Hepatocyte (in vitro differentiated cells): ENCODE measurements at regions not wholly inside any gene's neighbourhood (a gene's known extent, or its start where the extent isn't known, plus 50 kb on each side); places are given as distances from the start of the nearest gene placed in this dataset.

Experiments
- DNase-seq: peaks from one replicate; pipeline ENCODE4 v3.0.0-alpha.2; 2016; ENCODE audit warnings: low spot score
- H2AFZ ChIP-seq: fragments of 200-600 bp; sonication (generic); 2 replicates; pipeline ENCODE4 v1.6.0; 2016; ENCODE audit warnings: antibody characterized with exemption, mild to moderate bottlenecking
- H3K27ac ChIP-seq: fragments of 200-600 bp; sonication (generic); 2 replicates; pipeline ENCODE4 v1.5.1; 2016; ENCODE audit warnings: mild to moderate bottlenecking
- H3K27me3 ChIP-seq: fragments of 200-600 bp; sonication (generic); 2 replicates; pipeline ENCODE4 v1.6.1; 2016
- H3K36me3 ChIP-seq: fragments of 200-600 bp; sonication (generic); replicated peaks from 2 replicates; pipeline ENCODE4 v1.5.1; 2016; ENCODE audit warnings: low read depth; ENCODE audit not compliant: insufficient read depth
- H3K4me1 ChIP-seq: fragments of 200-600 bp; sonication (generic); 2 replicates; pipeline ENCODE4 v1.5.1; 2016; ENCODE audit warnings: mild to moderate bottlenecking, moderate library complexity; ENCODE audit not compliant: insufficient read depth
- H3K4me2 ChIP-seq: fragments of 200-600 bp; sonication (generic); 2 replicates; pipeline ENCODE4 v1.6.0; 2016
- H3K4me3 ChIP-seq: fragments of 200-600 bp; sonication (generic); 2 replicates; pipeline ENCODE4 v1.5.1; 2016; ENCODE audit warnings: mild to moderate bottlenecking
- H3K79me2 ChIP-seq: fragments of 200-600 bp; sonication (generic); 2 replicates; pipeline ENCODE4 v1.6.0; 2017; ENCODE audit warnings: mild to moderate bottlenecking
- H3K9me2 ChIP-seq: fragments of 200-600 bp; sonication (generic); replicated peaks from 2 replicates; pipeline ENCODE4 v1.6.0; 2017; ENCODE audit warnings: mild to moderate bottlenecking; ENCODE audit not compliant: insufficient read depth
- H3K9me3 ChIP-seq: fragments of 200-600 bp; sonication (generic); 2 replicates; pipeline ENCODE4 v1.5.1; 2016; ENCODE audit warnings: low read depth, mild to moderate bottlenecking
- H4K20me1 ChIP-seq: fragments of 200-600 bp; sonication (generic); 2 replicates; pipeline ENCODE4 v1.6.0; 2016; ENCODE audit warnings: mild to moderate bottlenecking; ENCODE audit not compliant: insufficient read depth, poor library complexity, severe bottlenecking
- CTCF ChIP-seq: fragments of 200-600 bp; sonication (generic); IDR thresholded peaks from 2 replicates; pipeline ENCODE4 v1.5.1; 2016; ENCODE audit warnings: antibody characterized with exemption, mild to moderate bottlenecking; ENCODE audit not compliant: poor library complexity
- EZH2 ChIP-seq: fragments of 200-600 bp; sonication (generic); IDR thresholded peaks from 2 replicates; pipeline ENCODE4 v1.6.1; 2016; ENCODE audit warnings: antibody characterized with exemption, mild to moderate bottlenecking, borderline replicate concordance
- EZH2phosphoT487 ChIP-seq: fragments of 200-600 bp; sonication (generic); IDR thresholded peaks from one replicate; pipeline ENCODE4 v1.6.1; 2018; ENCODE audit warnings: antibody characterized with exemption, mild to moderate bottlenecking, low read depth, moderate library complexity; ENCODE audit not compliant: unreplicated experiment, severe bottlenecking
- WGBS: methylation state at CpG from one replicate; pipeline ENCODE4 v1.1.6; 2016; ENCODE audit warnings: low lambda C conversion rate; ENCODE audit errors: missing lambda C conversion rate; 5-methylcytosine and 5-hydroxymethylcytosine counted together

GRCh38 chr5:39505363-39505762 is 80.6 kb upstream of the DAB2 start:
- TF ChIP-seq CTCF = no peak
- no peak for TF ChIP-seq EZH2
- TF ChIP-seq EZH2phosphoT487 = no peak
- no peaks in the 10 kb centered on the region for H3K4me1 ChIP-seq
- no peak overlapping the region for H3K4me3 ChIP-seq
- H4K20me1 ChIP-seq = no peaks in the 10 kb centered on the region
- H3K9me3 ChIP-seq = no peaks in the 10 kb centered on the region
- no peaks in the 10 kb centered on the region for H3K79me2 ChIP-seq
- no peak overlapping the region for H2AFZ ChIP-seq
- H3K9me2 ChIP-seq = no peaks in the 10 kb centered on the region
- no peak overlapping the region for H3K4me2 ChIP-seq
- no peak for DNase-seq
- H3K27me3 ChIP-seq = no peaks in the 10 kb centered on the region
- H3K27ac ChIP-seq = no peak overlapping the region
- H3K36me3 ChIP-seq = no peaks in the 10 kb centered on the region

- Histone ChIP-seq H4K20me1 (no peaks in the 10 kb centered on the region), H3K4me3 (no peak overlapping the region), H3K27me3 (no peaks in the 10 kb centered on the region), H3K79me2 (no peaks in the 10 kb centered on the region), H3K36me3 (no peaks in the 10 kb centered on the region), H3K9me3 (no peaks in the 10 kb centered on the region), H3K27ac (no peak overlapping the region), H3K4me1 (no peaks in the 10 kb centered on the region), H2AFZ (no peak overlapping the region), H3K9me2 (no peaks in the 10 kb centered on the region), H3K4me2 (no peak overlapping the region)
- no peak for TF ChIP-seq EZH2
- TF ChIP-seq CTCF = no peak
- no peak for TF ChIP-seq EZH2phosphoT487
- DNase-seq = no peak
- 71% methylated on average over 1 of the region's 1 CpG for WGBS
These were observed 78.4 kb upstream of the DAB2 start for GRCh38 chr5:39503155-39503554.

- 94% methylated on average over 6 of the region's 6 CpGs for WGBS
These were observed 77.9 kb upstream of the DAB2 start for GRCh38 chr5:39502704-39503103.

More at GRCh38 chr5:39502704-39503103, 77.9 kb upstream of the DAB2 start:
- H3K4me3 ChIP-seq = no peak overlapping the region
- H3K9me2 ChIP-seq = no peaks in the 10 kb centered on the region
- no peaks in the 10 kb centered on the region for H3K36me3 ChIP-seq
- H3K79me2 ChIP-seq = no peaks in the 10 kb centered on the region
- no peaks in the 10 kb centered on the region for H3K9me3 ChIP-seq
- no peak for DNase-seq
- TF ChIP-seq EZH2phosphoT487 = no peak
- no peak for TF ChIP-seq EZH2
- no peak for TF ChIP-seq CTCF
- H3K27me3 ChIP-seq = no peaks in the 10 kb centered on the region
- H3K27ac ChIP-seq = no peak overlapping the region
- H2AFZ ChIP-seq = no peak overlapping the region
- peaks cover 4% of the 10 kb centered on the region for H3K4me1 ChIP-seq
- H4K20me1 ChIP-seq = no peaks in the 10 kb centered on the region
- H3K4me2 ChIP-seq = no peak overlapping the region
